Activated naive CD4-positive, alpha-beta T cell (primary cell): ENCODE measurements at regions not wholly inside any gene's neighbourhood (a gene's known extent, or its start where the extent isn't known, plus 50 kb on each side); places are given as distances from the start of the nearest gene placed in this dataset.
"Not testable (repeated sequence)": the region's sequence is repeated elsewhere in the genome, so short reads cannot be mapped to it uniquely, and the experiment has no call there.

ENCODE experiments used
- DNase-seq, 4 experiments: peaks; one replicate each; lab custom pipeline; 2025; lab: John Stamatoyannopoulos, UW

GRCh38 chr10:43931308-43931930 lies 282.7 kb upstream of the ZNF32 start:
- DNase-seq = no peak

- DNase-seq = no peak
These were observed 282.1 kb upstream of the ZNF32 start for GRCh38 chr10:43930777-43931176.

- DNase-seq = no peak
These were observed 281.6 kb upstream of the ZNF32 start for GRCh38 chr10:43930243-43930642.

- no peak for DNase-seq
These were observed 280.4 kb upstream of the ZNF32 start for GRCh38 chr10:43929122-43929521.

- DNase-seq = no peak
These were observed 279.8 kb upstream of the ZNF32 start for GRCh38 chr10:43928425-43928968.

- no peak for DNase-seq
These were observed 278.3 kb upstream of the ZNF32 start for GRCh38 chr10:43926875-43927406.

GRCh38 chr10:43926371-43926770 lies 277.7 kb upstream of the ZNF32 start:
- DNase-seq = no peak

GRCh38 chr10:43925793-43926192 lies 277.1 kb upstream of the ZNF32 start:
- no peak for DNase-seq

GRCh38 chr10:43923328-43923727 lies 274.6 kb upstream of the ZNF32 start:
- no peak for DNase-seq

GRCh38 chr10:43922335-43923280 lies 273.9 kb upstream of the ZNF32 start:
- DNase-seq = no peak

- DNase-seq = no peak
These were observed 273.2 kb upstream of the ZNF32 start for GRCh38 chr10:43921881-43922280.

GRCh38 chr10:43921478-43921877 lies 272.8 kb upstream of the ZNF32 start:
- DNase-seq = no peak

- DNase-seq = not testable (repeated sequence)
These were observed 271.6 kb upstream of the ZNF32 start for GRCh38 chr10:43920236-43920758.

- DNase-seq = no peak
These were observed 265.1 kb upstream of the ZNF32 start for GRCh38 chr10:43913676-43914235.

GRCh38 chr10:43912469-43912868 lies 263.8 kb upstream of the ZNF32 start:
- DNase-seq = no peak

GRCh38 chr10:43906490-43906889 lies 257.8 kb upstream of the ZNF32 start:
- no peak for DNase-seq

GRCh38 chr10:43905512-43906236 lies 257.0 kb upstream of the ZNF32 start:
- no peak for DNase-seq

GRCh38 chr10:43904844-43905243 lies 256.2 kb upstream of the ZNF32 start:
- no peak for DNase-seq

GRCh38 chr10:43904301-43904700 lies 255.6 kb upstream of the ZNF32 start:
- DNase-seq = no peak

- DNase-seq = no peak
These were observed 254.8 kb upstream of the ZNF32 start for GRCh38 chr10:43903451-43903850.

GRCh38 chr10:43902842-43903241 lies 254.2 kb upstream of the ZNF32 start:
- DNase-seq = no peak
